Gastroesophageal sphincter (tissue), 4 donors: ENCODE measurements at regions not wholly inside any gene's neighbourhood (a gene's known extent, or its start where the extent isn't known, plus 50 kb on each side); places are given as distances from the start of the nearest gene placed in this dataset.
"Not testable (repeated sequence)": the region's sequence is repeated elsewhere in the genome, so short reads cannot be mapped to it uniquely, and the experiment has no call there.

ENCODE experiments used
- ATAC-seq: fragments of 150-250 bp; one replicate; pipeline ENCODE4 v1.9.1; 2016; ENCODE audit warnings: mild to moderate bottlenecking, moderate library complexity
- H3K27ac ChIP-seq, 4 donors: fragments of 200-600 bp; sonication (generic) in 3 of 4; 1 replicate in 3 of 4; 2 replicates in 1 of 4; pipeline ENCODE4 v1.5.1; 2016 to 2019
- H3K27me3 ChIP-seq: fragments of 200-600 bp; sonication (generic); one replicate; pipeline ENCODE4 v1.5.1; 2019
- H3K36me3 ChIP-seq, 2 donors: fragments of 200-600 bp; sonication (generic); one replicate each; pipeline ENCODE4 v1.5.1; 2019; ENCODE audit warnings: control low read depth in 1 of 2
- H3K4me1 ChIP-seq, 3 donors: fragments of 200-600 bp; sonication (generic); 1 replicate in 2 of 3; 2 replicates in 1 of 3; pipeline ENCODE4 v1.5.1; 2016 to 2019; ENCODE audit warnings: control low read depth in 2 of 3
- H3K4me3 ChIP-seq, 2 donors: fragments of 200-600 bp; sonication (generic); one replicate each; pipeline ENCODE4 v1.5.1; 2019; ENCODE audit warnings: mild to moderate bottlenecking in 1 of 2, moderate library complexity in 1 of 2
- H3K9me3 ChIP-seq, 3 donors: fragments of 200-600 bp; sonication (generic); one replicate each; pipeline ENCODE4 v1.5.1; 2017 to 2019; ENCODE audit warnings: control low read depth in 2 of 3
- EP300 ChIP-seq: sonication (generic); formaldehyde crosslinking; IDR thresholded peaks from one replicate; pipeline ENCODE4 v1.6.1; 2017; ENCODE audit warnings: antibody characterized with exemption, mild to moderate bottlenecking
- POLR2A ChIP-seq, 2 donors: fragments of 450-650 bp; IDR thresholded peaks; one replicate each; pipeline ENCODE4 v1.6.1; 2017; ENCODE audit warnings: antibody characterized with exemption in 2 of 2, mild to moderate bottlenecking in 2 of 2, moderate library complexity in 1 of 2
- POLR2AphosphoS5 ChIP-seq: sonication (generic); formaldehyde crosslinking; IDR thresholded peaks from one replicate; pipeline ENCODE4 v1.6.1; 2017; ENCODE audit warnings: antibody characterized with exemption
- WGBS, 2 donors: methylation state at CpG; one replicate each; pipeline ENCODE4 v1.1.5; 2018; ENCODE audit warnings: low coverage in 1 of 2; 5-methylcytosine and 5-hydroxymethylcytosine counted together
- TF ChIP-seq, protein P1 (sequence below), 4 experiments: fragments of 200-600 bp in 2 of 4; fragments of 450-650 bp in 2 of 4; sonication (generic) in 1 of 4; IDR thresholded peaks; one replicate each; pipeline ENCODE4 v1.5.1; 2017 to 2019; ENCODE audit warnings: antibody characterized with exemption in 4 of 4, mild to moderate bottlenecking in 2 of 4, moderate library complexity in 2 of 4

DNA sequence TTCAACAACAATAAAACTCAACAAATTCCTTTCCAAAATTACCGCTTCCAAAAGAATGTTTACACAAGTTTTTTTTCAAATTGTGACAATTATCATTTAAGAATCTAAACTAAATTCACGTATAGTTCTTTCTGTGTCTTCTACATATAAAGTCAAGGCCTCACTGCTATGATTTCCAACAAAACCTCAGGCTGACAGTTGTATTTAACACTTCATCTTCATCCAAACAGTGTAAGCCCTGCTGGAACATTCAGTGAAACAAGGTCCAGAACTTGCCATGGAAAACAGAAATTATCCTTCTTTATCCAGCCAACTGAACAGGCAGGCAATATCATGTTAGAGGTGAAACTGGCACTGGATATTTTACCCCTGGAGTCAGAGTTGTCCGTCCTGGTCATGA lies 357.9 kb downstream of the PID1 start:
- no peak for ATAC-seq
- Histone ChIP-seq H3K4me3 (no peak overlapping the region), H3K4me1 (no peaks in the 10 kb centered on the region), H3K27ac (no peak overlapping the region), H3K27me3 (no peaks in the 10 kb centered on the region), H3K9me3 (no peaks in the 10 kb centered on the region), H3K36me3 (no peaks in the 10 kb centered on the region)
- TF ChIP-seq EP300 (no peak), POLR2A (IDR thresholded peaks at IDR 0.05) (no peak), POLR2AphosphoS5 (no peak)
- TF ChIP-seq, protein P1, sequence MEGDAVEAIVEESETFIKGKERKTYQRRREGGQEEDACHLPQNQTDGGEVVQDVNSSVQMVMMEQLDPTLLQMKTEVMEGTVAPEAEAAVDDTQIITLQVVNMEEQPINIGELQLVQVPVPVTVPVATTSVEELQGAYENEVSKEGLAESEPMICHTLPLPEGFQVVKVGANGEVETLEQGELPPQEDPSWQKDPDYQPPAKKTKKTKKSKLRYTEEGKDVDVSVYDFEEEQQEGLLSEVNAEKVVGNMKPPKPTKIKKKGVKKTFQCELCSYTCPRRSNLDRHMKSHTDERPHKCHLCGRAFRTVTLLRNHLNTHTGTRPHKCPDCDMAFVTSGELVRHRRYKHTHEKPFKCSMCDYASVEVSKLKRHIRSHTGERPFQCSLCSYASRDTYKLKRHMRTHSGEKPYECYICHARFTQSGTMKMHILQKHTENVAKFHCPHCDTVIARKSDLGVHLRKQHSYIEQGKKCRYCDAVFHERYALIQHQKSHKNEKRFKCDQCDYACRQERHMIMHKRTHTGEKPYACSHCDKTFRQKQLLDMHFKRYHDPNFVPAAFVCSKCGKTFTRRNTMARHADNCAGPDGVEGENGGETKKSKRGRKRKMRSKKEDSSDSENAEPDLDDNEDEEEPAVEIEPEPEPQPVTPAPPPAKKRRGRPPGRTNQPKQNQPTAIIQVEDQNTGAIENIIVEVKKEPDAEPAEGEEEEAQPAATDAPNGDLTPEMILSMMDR (IDR thresholded peaks at IDR 0.05), result no peak
- 46 to 57% methylated on average over 3 of the region's 3 CpGs for WGBS, 2 donors

DNA sequence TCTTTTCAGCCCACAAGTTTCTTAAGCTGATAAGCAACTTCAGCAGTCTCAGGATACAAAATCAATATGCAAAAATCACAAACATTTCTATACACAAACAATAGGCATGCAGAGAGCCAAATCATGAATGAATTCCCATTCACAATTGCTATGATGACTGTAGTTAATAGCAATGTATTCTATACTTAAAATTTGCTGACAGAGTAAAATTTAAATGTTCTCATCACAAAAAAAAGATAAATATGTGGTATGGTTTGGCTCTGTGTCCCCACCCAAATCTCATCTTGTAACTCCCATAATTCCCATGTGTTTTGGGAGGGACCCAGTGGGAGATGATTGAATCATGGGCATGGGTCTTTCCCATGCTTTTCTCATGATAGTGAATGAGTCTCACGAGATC lies 360.2 kb downstream of the PID1 start:
- WGBS, 2 donors, result 100% methylated on average over 1 of the region's 1 CpG
- H3K36me3 ChIP-seq, result not testable (repeated sequence)

DNA sequence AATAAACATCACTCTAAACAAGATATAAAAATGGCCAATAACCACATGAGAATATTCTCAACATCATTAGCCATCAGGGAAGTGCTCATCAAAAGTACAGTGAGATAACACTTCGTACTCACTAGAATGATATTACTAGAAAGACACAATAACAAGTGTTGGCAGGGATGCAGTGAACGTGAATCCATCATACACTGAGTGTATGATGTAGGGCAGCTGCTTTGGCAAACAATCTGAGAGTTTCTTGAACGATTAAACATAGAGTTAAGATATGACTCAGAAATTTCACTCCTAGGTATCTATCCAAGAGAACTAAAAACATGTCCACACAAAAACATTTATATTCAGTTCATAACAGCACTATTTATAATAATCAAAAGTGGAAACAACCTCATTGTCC lies 368.9 kb downstream of the PID1 start:
- H3K27me3 ChIP-seq, result no peaks in the 10 kb centered on the region
- no peak for ATAC-seq
- H3K4me1 ChIP-seq, result no peaks in the 10 kb centered on the region
- TF ChIP-seq EP300 (no peak), POLR2A (IDR thresholded peaks at IDR 0.05) (no peak), POLR2AphosphoS5 (no peak)
- TF ChIP-seq, protein P1 (IDR thresholded peaks at IDR 0.05), result no peak
- 22 to 28% methylated on average over 3 of the region's 3 CpGs for WGBS, 2 donors
- no peaks in the 10 kb centered on the region for H3K9me3 ChIP-seq
- no peaks in the 10 kb centered on the region for H3K36me3 ChIP-seq
- H3K4me3 ChIP-seq, result no peak overlapping the region
- no peak overlapping the region for H3K27ac ChIP-seq

More for the DNA sequence above, 360.2 kb downstream of the PID1 start:
- ATAC-seq, H3K27me3 ChIP-seq, H3K27ac ChIP-seq, H3K9me3 ChIP-seq, H3K4me3 ChIP-seq, H3K4me1 ChIP-seq: not testable (repeated sequence)

DNA sequence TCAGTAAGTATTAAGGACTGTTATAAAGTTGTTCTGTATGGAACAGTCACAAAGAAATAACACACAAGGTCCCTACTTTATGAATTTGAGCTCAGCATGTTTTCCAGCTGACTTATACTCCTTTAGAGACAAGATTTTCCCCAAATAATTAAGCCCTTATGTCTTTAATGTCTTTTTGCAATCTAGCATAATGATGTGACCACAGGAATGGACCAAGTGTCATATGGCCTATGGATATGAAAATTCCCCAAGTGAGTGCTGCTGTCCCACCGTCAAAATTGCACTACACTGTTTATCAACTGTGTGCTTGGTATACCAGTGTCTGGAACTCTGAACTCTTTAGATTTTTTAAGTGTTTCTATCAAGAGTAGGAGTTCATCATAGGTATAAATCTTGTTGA lies 369.6 kb downstream of the PID1 start:
- 75 to 80% methylated on average over 1 of the region's 1 CpG for WGBS, 2 donors
- no peak overlapping the region for H3K27ac ChIP-seq
- TF ChIP-seq, protein P1 (IDR thresholded peaks at IDR 0.05), result no peak
- no peak for TF ChIP-seq POLR2AphosphoS5
- TF ChIP-seq POLR2A (IDR thresholded peaks at IDR 0.05), result no peak
- TF ChIP-seq EP300, result no peak
- H3K36me3 ChIP-seq, result no peaks in the 10 kb centered on the region
- no peak for ATAC-seq
- no peaks in the 10 kb centered on the region for H3K4me1 ChIP-seq
- no peaks in the 10 kb centered on the region for H3K9me3 ChIP-seq
- no peaks in the 10 kb centered on the region for H3K27me3 ChIP-seq
- no peak overlapping the region for H3K4me3 ChIP-seq

DNA sequence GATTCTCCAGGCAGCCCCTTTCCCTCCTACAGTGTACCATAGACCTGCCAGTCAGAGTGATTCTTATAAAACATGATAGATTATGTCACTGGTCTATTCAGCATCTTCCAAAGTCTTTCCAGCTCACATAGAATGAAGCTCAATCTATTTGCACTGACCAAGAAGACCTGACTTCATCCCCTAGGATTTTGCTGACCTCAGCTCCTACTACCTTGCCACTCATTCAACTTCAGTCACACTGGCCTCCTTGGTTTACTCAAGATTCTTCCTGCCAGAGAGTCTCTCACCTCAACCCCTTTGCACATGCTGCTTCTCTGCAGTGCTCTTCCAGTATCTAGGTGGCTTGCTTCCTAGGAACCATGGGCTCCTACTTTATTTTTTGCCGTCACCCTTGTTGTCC lies 392.9 kb downstream of the PID1 start:
- H3K9me3 ChIP-seq, result no peaks in the 10 kb centered on the region
- no peaks in the 10 kb centered on the region for H3K4me1 ChIP-seq
- no peaks in the 10 kb centered on the region for H3K36me3 ChIP-seq
- 95% methylated on average over 1 of the region's 1 CpG; no CpG with 5 or more reads in 1 of the 2 donors for WGBS, 2 donors
- no peak for ATAC-seq
- no peak overlapping the region for H3K4me3 ChIP-seq
- TF ChIP-seq, protein P1 (IDR thresholded peaks at IDR 0.05), result no peak
- TF ChIP-seq POLR2AphosphoS5, result no peak
- TF ChIP-seq POLR2A (IDR thresholded peaks at IDR 0.05), result no peak
- TF ChIP-seq EP300, result no peak
- no peak overlapping the region for H3K27ac ChIP-seq
- no peaks in the 10 kb centered on the region for H3K27me3 ChIP-seq

DNA sequence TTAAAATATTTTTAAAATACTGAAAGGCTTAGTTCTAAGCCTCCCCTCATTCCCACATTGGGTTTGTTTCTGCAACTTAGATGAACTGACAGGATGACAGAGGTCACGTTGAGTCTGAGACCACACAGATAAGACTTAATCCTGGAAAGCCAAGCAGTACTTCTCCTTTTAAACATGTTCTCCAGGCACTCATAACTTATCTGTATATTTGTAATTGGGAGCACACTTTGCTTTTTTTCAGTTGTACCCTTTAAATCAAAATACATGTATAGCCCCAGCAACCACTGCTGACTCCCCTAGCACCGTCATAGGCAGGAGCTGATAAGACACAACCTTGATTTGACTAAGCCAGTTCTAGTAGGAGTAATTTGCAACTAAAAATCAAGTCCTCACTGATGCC lies 394.8 kb downstream of the PID1 start:
- H3K4me3 ChIP-seq, result no peak overlapping the region
- WGBS, 2 donors, result 47 to 75% methylated on average over 1 to 2 of the region's 2 CpGs
- no peaks in the 10 kb centered on the region for H3K27me3 ChIP-seq
- H3K36me3 ChIP-seq, result no peaks in the 10 kb centered on the region
- H3K27ac ChIP-seq, result no peak overlapping the region
- H3K4me1 ChIP-seq, result no peaks in the 10 kb centered on the region
- H3K9me3 ChIP-seq, result no peaks in the 10 kb centered on the region
- no peak for ATAC-seq
- TF ChIP-seq, protein P1 (IDR thresholded peaks at IDR 0.05), result no peak
- no peak for TF ChIP-seq EP300
- no peak for TF ChIP-seq POLR2A (IDR thresholded peaks at IDR 0.05)
- no peak for TF ChIP-seq POLR2AphosphoS5
